KMS-11 (cell line): ENCODE measurements at regions not wholly inside any gene's neighbourhood (a gene's known extent, or its start where the extent isn't known, plus 50 kb on each side); places are given as distances from the start of the nearest gene placed in this dataset.
A peak's percentile ranks its signal among the peaks of the same experiment; 100 is the strongest.

Experiments
- H2AFZ ChIP-seq: fragments of 200-600 bp; sonication (generic); 2 replicates; pipeline ENCODE4 v1.6.1; 2016; ENCODE audit warnings: antibody characterized with exemption, mixed run types, low read depth
- H3K27ac ChIP-seq: fragments of 200-600 bp; sonication (generic); 2 replicates; pipeline ENCODE4 v1.6.1; 2016; ENCODE audit warnings: mild to moderate bottlenecking, mixed run types
- H3K27me3 ChIP-seq: fragments of 200-600 bp; sonication (generic); 2 replicates; pipeline ENCODE4 v1.6.1; 2017; ENCODE audit warnings: mild to moderate bottlenecking, low read depth, mixed run types, moderate library complexity; ENCODE audit not compliant: insufficient read depth
- H3K36me3 ChIP-seq: fragments of 200-600 bp; sonication (generic); 2 replicates; pipeline ENCODE4 v1.6.1; 2017; ENCODE audit warnings: mild to moderate bottlenecking, mixed run types; ENCODE audit not compliant: insufficient read depth
- H3K4me1 ChIP-seq: fragments of 200-600 bp; sonication (generic); 2 replicates; pipeline ENCODE4 v1.6.1; 2016; ENCODE audit warnings: mild to moderate bottlenecking, low read depth, mixed run types; ENCODE audit not compliant: poor library complexity, severe bottlenecking
- H3K4me2 ChIP-seq: fragments of 200-600 bp; sonication (generic); 2 replicates; pipeline ENCODE4 v1.7.0; 2016; ENCODE audit warnings: mild to moderate bottlenecking, mixed run types
- H3K4me3 ChIP-seq: fragments of 200-600 bp; sonication (generic); IDR thresholded peaks from 2 replicates; pipeline ENCODE4 v1.6.1; 2017; ENCODE audit warnings: low read depth, low read length, mixed read lengths; ENCODE audit not compliant: insufficient read depth
- H3K79me2 ChIP-seq: fragments of 200-600 bp; sonication (generic); 2 replicates; pipeline ENCODE4 v1.6.1; 2016; ENCODE audit warnings: low read depth, mixed run types; ENCODE audit not compliant: insufficient read depth
- H3K9ac ChIP-seq: fragments of 200-600 bp; sonication (generic); 2 replicates; pipeline ENCODE4 v1.6.1; 2016; ENCODE audit warnings: mild to moderate bottlenecking, mixed run types
- H4K20me1 ChIP-seq: fragments of 200-600 bp; sonication (generic); 2 replicates; pipeline ENCODE4 v1.6.1; 2016; ENCODE audit warnings: mild to moderate bottlenecking, mixed run types; ENCODE audit not compliant: insufficient read depth
- CTCF ChIP-seq: fragments of 200-600 bp; sonication (generic); conservative IDR thresholded peaks from 2 replicates; pipeline ENCODE4 v1.6.1; 2017; ENCODE audit warnings: low read depth, mild to moderate bottlenecking, antibody characterized with exemption, low read length, moderate library complexity, mixed read lengths

GRCh38 chr7:18198868-18199267 lies 171.2 kb upstream of the PRPS1L1 start:
- no peak overlapping the region for H3K27ac ChIP-seq
- H3K4me3 ChIP-seq = no peak overlapping the region
- no peak overlapping the region for H2AFZ ChIP-seq
- no peaks in the 10 kb centered on the region for H3K36me3 ChIP-seq
- H3K4me1 ChIP-seq = peaks cover 13% of the 10 kb centered on the region
- no peaks in the 10 kb centered on the region for H3K27me3 ChIP-seq
- no peaks in the 10 kb centered on the region for H3K79me2 ChIP-seq
- no peak overlapping the region for H3K4me2 ChIP-seq
- no peak for TF ChIP-seq CTCF
- H3K9ac ChIP-seq = no peak overlapping the region
- H4K20me1 ChIP-seq = no peaks in the 10 kb centered on the region

- H2AFZ ChIP-seq = no peak overlapping the region
- H3K9ac ChIP-seq = no peak overlapping the region
- no peak for TF ChIP-seq CTCF
- H3K27ac ChIP-seq = no peak overlapping the region
- H3K4me2 ChIP-seq = peak overlapping the region; percentile 2; the same call in 1 of the 2 replicates
- no peaks in the 10 kb centered on the region for H3K36me3 ChIP-seq
- H3K4me1 ChIP-seq = peaks cover 13% of the 10 kb centered on the region
- H3K4me3 ChIP-seq = no peak overlapping the region
- H3K27me3 ChIP-seq = no peaks in the 10 kb centered on the region
- H4K20me1 ChIP-seq = no peaks in the 10 kb centered on the region
- no peaks in the 10 kb centered on the region for H3K79me2 ChIP-seq
These were observed 172.6 kb upstream of the PRPS1L1 start for GRCh38 chr7:18200266-18200665.

- H3K36me3 ChIP-seq = no peaks in the 10 kb centered on the region
- H3K4me1 ChIP-seq = peaks cover 13% of the 10 kb centered on the region
- no peak overlapping the region for H3K27ac ChIP-seq
- no peak for TF ChIP-seq CTCF
- H3K9ac ChIP-seq = no peak overlapping the region
- no peak overlapping the region for H2AFZ ChIP-seq
- no peak overlapping the region for H3K4me2 ChIP-seq
- no peaks in the 10 kb centered on the region for H3K79me2 ChIP-seq
- H4K20me1 ChIP-seq = no peaks in the 10 kb centered on the region
- H3K4me3 ChIP-seq = no peak overlapping the region
- H3K27me3 ChIP-seq = no peaks in the 10 kb centered on the region
These were observed 173.2 kb upstream of the PRPS1L1 start for GRCh38 chr7:18200855-18201254.

DNA sequence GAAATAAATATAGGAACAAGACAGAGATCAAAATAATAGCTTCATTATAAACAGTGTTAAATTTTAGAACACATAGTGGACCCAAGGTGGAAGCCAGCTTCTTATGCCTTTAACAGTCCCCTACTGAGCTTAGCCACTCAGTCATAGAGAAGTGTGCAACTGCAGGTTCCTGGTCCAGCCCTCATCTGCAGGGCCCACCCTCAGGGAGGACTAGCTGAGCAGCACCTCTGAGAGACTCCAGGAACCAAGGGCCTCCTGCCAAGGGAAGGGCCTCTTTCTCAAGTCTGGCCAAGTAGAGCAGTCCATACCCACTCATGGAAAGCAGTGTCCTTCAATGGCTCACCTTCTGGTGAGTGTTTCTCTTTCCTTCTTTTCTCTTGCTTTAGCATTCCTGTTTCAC lies 173.7 kb upstream of the PRPS1L1 start:
- H2AFZ ChIP-seq = no peak overlapping the region

More for the DNA sequence above, 173.7 kb upstream of the PRPS1L1 start:
- no peak overlapping the region for H3K9ac ChIP-seq
- H3K36me3 ChIP-seq = no peaks in the 10 kb centered on the region
- TF ChIP-seq CTCF = no peak
- no peaks in the 10 kb centered on the region for H3K79me2 ChIP-seq
- no peaks in the 10 kb centered on the region for H3K27me3 ChIP-seq
- no peaks in the 10 kb centered on the region for H4K20me1 ChIP-seq
- H3K27ac ChIP-seq = no peak overlapping the region
- peaks cover 13% of the 10 kb centered on the region for H3K4me1 ChIP-seq
- H3K4me3 ChIP-seq = no peak overlapping the region
- H3K4me2 ChIP-seq = no peak overlapping the region
